ENCODE measurements at regions not wholly inside any gene's neighbourhood (a gene's known extent, or its start where the extent isn't known, plus 50 kb on each side); places are given as distances from the start of the nearest gene placed in this dataset.

DNA sequence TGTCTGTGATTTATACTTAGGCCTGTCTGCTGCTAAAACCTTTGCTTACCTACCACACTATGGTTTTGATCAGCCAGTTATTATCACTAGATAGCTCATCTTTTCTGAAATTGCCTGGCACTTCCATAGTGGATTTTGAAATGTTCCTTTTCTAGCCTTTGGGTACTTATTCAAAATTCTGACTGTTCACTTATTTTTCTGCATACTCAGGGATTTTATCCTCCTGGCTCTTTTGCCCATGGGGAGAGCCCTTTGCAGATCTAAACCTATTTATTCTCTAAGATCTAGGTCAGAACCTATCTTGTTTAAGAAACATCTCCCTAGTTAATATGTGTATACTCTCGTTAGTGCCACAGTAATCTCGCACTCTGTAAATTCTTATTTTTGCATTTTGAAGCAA is 103.5 kb upstream of the C9orf72 start:
- TF ChIP-seq EZH2 (IDR thresholded peaks at IDR 0.05; ENCODE audit: low read length) (no peak), CTCF (optimal IDR thresholded peaks at IDR 0.05 in 1 of 3, IDR thresholded peaks at IDR 0.05 in 1 of 3, conservative IDR thresholded peaks at IDR 0.05 in 1 of 3; ENCODE audit: extremely low read depth in 1 of 3, insufficient read depth in 2 of 3, low read length in 3 of 3) (no peak)
- Histone ChIP-seq H3K9me3 (ENCODE audit: control insufficient read depth, low read depth, low read length) (no peaks in the 10 kb centered on the region), H3K36me3 (ENCODE audit: control insufficient read depth in 2 of 2, extremely low read depth in 1 of 2, insufficient read depth in 2 of 2, low read length in 2 of 2) (no peaks in the 10 kb centered on the region), H3K27me3 (ENCODE audit: control insufficient read depth, extremely low read depth, insufficient read depth, low read length) (no peaks in the 10 kb centered on the region), H4K20me1 (ENCODE audit: control insufficient read depth, extremely low read depth, insufficient read depth, low read length) (no peaks in the 10 kb centered on the region), H3K9ac (ENCODE audit: control insufficient read depth, extremely low read depth, insufficient read depth, low read length) (no peak overlapping the region), H3K79me2 (ENCODE audit: control insufficient read depth, insufficient read depth, low read length) (no peaks in the 10 kb centered on the region), H3K4me1 (ENCODE audit: control insufficient read depth, extremely low read depth, insufficient read depth, low read length) (no peaks in the 10 kb centered on the region), H3K4me3 (ENCODE audit: control insufficient read depth in 2 of 3, extremely low read depth in 1 of 3, insufficient read depth in 2 of 3, low read depth in 1 of 3, low read length in 3 of 3) (no peak overlapping the region), H3K4me2 (ENCODE audit: control insufficient read depth, extremely low read depth, insufficient read depth, low read depth, low read length) (no peak overlapping the region), H3K27ac (ENCODE audit: control insufficient read depth, insufficient read depth, low read length) (no peak overlapping the region), H3K9me1 (ENCODE audit: control insufficient read depth, extremely low read depth, insufficient read depth, low read length) (no peaks in the 10 kb centered on the region), H2AFZ (ENCODE audit: control insufficient read depth, low read length) (no peak overlapping the region)
- FAIRE-seq (no peak), DNase-seq (ENCODE audit: low read depth, low spot score) (no peak)
- dilution Hi-C loops (cut with MboI; ENCODE audit: extremely low pct_ligation_motif_present, low sequenced_read_pairs): no loop called here

DNA sequence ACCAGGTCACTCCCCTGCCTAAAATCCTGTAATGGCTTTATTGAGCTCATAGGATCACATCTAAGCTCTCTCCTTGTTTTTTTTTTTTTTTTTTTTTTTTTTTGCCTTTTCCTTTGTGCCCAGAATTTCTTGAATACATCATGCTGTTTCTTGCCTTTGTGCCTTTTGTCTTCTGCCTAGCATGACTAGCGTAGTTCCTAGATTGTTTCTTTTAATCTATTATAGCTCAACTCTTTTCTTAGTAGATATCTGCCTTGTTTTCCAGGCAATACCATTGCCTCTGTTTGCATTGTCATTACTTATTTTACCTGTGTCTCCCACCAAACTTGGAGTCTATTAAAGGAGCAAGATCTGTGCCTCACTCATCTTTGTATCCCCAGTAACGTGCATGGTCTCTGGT is 106.1 kb upstream of the C9orf72 start:
- no peaks in the 10 kb centered on the region for H3K9me1 ChIP-seq (ENCODE audit: control insufficient read depth, extremely low read depth, insufficient read depth, low read length)
- H3K4me1 ChIP-seq (ENCODE audit: control insufficient read depth, extremely low read depth, insufficient read depth, low read length): no peaks in the 10 kb centered on the region
- dilution Hi-C loops (cut with MboI; ENCODE audit: extremely low pct_ligation_motif_present, low sequenced_read_pairs): no loop called here
- no peak overlapping the region for H3K4me3 ChIP-seq (ENCODE audit: control insufficient read depth in 2 of 3, extremely low read depth in 1 of 3, insufficient read depth in 2 of 3, low read depth in 1 of 3, low read length in 3 of 3)
- DNase-seq (ENCODE audit: low read depth, low spot score) (no peak), FAIRE-seq (no peak)
- no peak for TF ChIP-seq CTCF (optimal IDR thresholded peaks at IDR 0.05 in 1 of 3, IDR thresholded peaks at IDR 0.05 in 1 of 3, conservative IDR thresholded peaks at IDR 0.05 in 1 of 3; ENCODE audit: extremely low read depth in 1 of 3, insufficient read depth in 2 of 3, low read length in 3 of 3)
- TF ChIP-seq EZH2 (IDR thresholded peaks at IDR 0.05; ENCODE audit: low read length): no peak
- H3K27me3 ChIP-seq (ENCODE audit: control insufficient read depth, extremely low read depth, insufficient read depth, low read length): no peaks in the 10 kb centered on the region
- H3K27ac ChIP-seq (ENCODE audit: control insufficient read depth, insufficient read depth, low read length): no peak overlapping the region
- no peaks in the 10 kb centered on the region for H4K20me1 ChIP-seq (ENCODE audit: control insufficient read depth, extremely low read depth, insufficient read depth, low read length)
- no peaks in the 10 kb centered on the region for H3K9me3 ChIP-seq (ENCODE audit: control insufficient read depth, low read depth, low read length)
- H3K9ac ChIP-seq (ENCODE audit: control insufficient read depth, extremely low read depth, insufficient read depth, low read length): no peak overlapping the region
- H2AFZ ChIP-seq (ENCODE audit: control insufficient read depth, low read length): no peak overlapping the region
- H3K79me2 ChIP-seq (ENCODE audit: control insufficient read depth, insufficient read depth, low read length): no peaks in the 10 kb centered on the region
- no peaks in the 10 kb centered on the region for H3K36me3 ChIP-seq (ENCODE audit: control insufficient read depth in 2 of 2, extremely low read depth in 1 of 2, insufficient read depth in 2 of 2, low read length in 2 of 2)
- H3K4me2 ChIP-seq (ENCODE audit: control insufficient read depth, extremely low read depth, insufficient read depth, low read depth, low read length): no peak overlapping the region

Data from keratinocyte (primary cell).